WERI-Rb-1 (cell line): ENCODE measurements at regions not wholly inside any gene's neighbourhood (a gene's known extent, or its start where the extent isn't known, plus 50 kb on each side); places are given as distances from the start of the nearest gene placed in this dataset.

Experiments used
- DNase-seq: peaks from one replicate; pipeline ENCODE4 v3.0.0-alpha.2; 2020
- H3K27ac ChIP-seq: fragments of 250-450 bp; sonication (Bioruptor Pico); 2 replicates; pipeline ENCODE4 v1.5.1; 2020; ENCODE audit warnings: mild to moderate bottlenecking, moderate library complexity
- H3K27me3 ChIP-seq: fragments of 250-450 bp; sonication (Bioruptor Pico); 2 replicates; pipeline ENCODE4 v1.5.1; 2021; ENCODE audit warnings: mild to moderate bottlenecking, low read depth, moderate library complexity; ENCODE audit not compliant: insufficient read depth, severe bottlenecking
- H3K36me3 ChIP-seq: fragments of 250-450 bp; sonication (Bioruptor Pico); 2 replicates; pipeline ENCODE4 v1.5.1; 2020; ENCODE audit warnings: mild to moderate bottlenecking, moderate library complexity
- H3K4me3 ChIP-seq: 2 replicates; pipeline ENCODE4 v1.5.1; 2011; ENCODE audit warnings: low read depth, mild to moderate bottlenecking, control low read depth, low read length
- H3K9me3 ChIP-seq: fragments of 250-450 bp; sonication (Bioruptor Pico); 2 replicates; pipeline ENCODE4 v1.5.1; 2021; ENCODE audit warnings: mild to moderate bottlenecking, moderate library complexity; ENCODE audit not compliant: severe bottlenecking
- TF ChIP-seq, protein P1 (sequence below): IDR thresholded peaks from 2 replicates; pipeline ENCODE4 v1.5.1; 2011; ENCODE audit warnings: low read depth, mild to moderate bottlenecking, control low read depth, inconsistent platforms, low read length

DNA sequence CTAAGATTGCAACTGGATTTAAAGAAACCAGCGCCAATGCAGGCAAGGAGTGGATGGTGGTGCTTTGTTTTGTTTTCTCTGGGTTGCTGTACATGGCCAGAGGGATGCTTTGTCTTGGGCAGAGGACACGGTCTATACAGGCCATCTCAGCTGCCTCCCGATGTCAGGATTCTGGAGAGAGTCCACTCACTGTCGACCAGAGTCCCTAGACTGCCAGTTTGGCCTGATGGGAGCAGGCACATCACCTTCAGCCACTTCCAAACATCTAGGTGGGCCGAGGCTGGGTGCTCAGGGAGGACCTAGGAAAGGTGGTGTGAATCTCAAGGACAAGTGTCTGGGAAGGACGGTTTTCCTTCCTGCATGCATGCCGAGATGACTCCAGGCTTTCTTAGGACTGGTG lies 152.1 kb downstream of the BUB3 start:
- TF ChIP-seq, protein P1, sequence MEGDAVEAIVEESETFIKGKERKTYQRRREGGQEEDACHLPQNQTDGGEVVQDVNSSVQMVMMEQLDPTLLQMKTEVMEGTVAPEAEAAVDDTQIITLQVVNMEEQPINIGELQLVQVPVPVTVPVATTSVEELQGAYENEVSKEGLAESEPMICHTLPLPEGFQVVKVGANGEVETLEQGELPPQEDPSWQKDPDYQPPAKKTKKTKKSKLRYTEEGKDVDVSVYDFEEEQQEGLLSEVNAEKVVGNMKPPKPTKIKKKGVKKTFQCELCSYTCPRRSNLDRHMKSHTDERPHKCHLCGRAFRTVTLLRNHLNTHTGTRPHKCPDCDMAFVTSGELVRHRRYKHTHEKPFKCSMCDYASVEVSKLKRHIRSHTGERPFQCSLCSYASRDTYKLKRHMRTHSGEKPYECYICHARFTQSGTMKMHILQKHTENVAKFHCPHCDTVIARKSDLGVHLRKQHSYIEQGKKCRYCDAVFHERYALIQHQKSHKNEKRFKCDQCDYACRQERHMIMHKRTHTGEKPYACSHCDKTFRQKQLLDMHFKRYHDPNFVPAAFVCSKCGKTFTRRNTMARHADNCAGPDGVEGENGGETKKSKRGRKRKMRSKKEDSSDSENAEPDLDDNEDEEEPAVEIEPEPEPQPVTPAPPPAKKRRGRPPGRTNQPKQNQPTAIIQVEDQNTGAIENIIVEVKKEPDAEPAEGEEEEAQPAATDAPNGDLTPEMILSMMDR: no peak
- Histone ChIP-seq H3K9me3 (peaks cover 4% of the 10 kb centered on the region), H3K27ac (no peak overlapping the region), H3K36me3 (no peaks in the 10 kb centered on the region), H3K4me3 (no peak overlapping the region), H3K27me3 (no peaks in the 10 kb centered on the region)
- DNase-seq: no peak

DNA sequence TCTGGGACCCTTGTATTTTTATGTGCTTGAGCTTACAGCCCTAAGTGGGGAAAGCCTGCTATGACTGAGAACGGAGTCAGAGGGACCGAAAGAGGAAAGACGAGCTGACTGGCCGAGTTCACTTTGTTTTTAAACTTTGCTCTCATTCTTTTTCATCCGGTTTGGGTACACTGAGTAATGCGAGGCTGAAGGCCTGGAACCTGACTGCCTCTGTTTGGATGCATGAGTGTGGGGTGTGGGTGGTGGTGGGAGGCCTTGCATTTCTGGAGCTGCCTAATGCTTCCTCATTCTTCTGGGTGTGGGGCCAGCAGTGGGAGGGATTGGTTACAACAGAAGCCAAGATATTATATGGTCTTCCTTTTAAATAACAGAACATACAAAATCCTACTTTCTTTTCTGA lies 155.5 kb downstream of the BUB3 start:
- no peaks in the 10 kb centered on the region for H3K9me3 ChIP-seq
- no peaks in the 10 kb centered on the region for H3K36me3 ChIP-seq
- DNase-seq: no peak
- H3K27ac ChIP-seq: no peak overlapping the region
- TF ChIP-seq, protein P1: no peak
- no peaks in the 10 kb centered on the region for H3K27me3 ChIP-seq
- no peak overlapping the region for H3K4me3 ChIP-seq

DNA sequence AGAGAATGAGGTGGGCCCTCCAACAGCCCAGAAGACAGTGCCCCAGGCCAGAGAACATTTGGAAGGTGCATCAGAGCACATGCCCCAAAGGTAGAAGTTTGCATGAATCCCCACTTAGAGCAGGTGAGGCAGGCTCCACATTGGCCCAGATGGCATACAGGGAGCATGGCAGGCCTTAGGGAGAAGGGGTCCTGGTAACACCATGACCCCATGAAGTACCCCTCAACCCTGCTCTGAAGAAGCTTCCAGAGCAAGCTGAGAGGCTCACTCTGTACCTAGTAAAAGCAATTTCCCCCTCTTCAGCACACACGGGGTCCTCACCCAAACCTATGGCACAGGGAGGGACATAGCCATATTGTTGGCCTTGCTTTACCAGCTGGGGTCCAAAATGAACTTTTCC lies 162.6 kb downstream of the BUB3 start:
- H3K36me3 ChIP-seq: no peaks in the 10 kb centered on the region
- no peaks in the 10 kb centered on the region for H3K27me3 ChIP-seq
- H3K4me3 ChIP-seq: no peak overlapping the region
- DNase-seq: no peak
- H3K27ac ChIP-seq: no peak overlapping the region
- no peaks in the 10 kb centered on the region for H3K9me3 ChIP-seq
- TF ChIP-seq, protein P1: no peak

DNA sequence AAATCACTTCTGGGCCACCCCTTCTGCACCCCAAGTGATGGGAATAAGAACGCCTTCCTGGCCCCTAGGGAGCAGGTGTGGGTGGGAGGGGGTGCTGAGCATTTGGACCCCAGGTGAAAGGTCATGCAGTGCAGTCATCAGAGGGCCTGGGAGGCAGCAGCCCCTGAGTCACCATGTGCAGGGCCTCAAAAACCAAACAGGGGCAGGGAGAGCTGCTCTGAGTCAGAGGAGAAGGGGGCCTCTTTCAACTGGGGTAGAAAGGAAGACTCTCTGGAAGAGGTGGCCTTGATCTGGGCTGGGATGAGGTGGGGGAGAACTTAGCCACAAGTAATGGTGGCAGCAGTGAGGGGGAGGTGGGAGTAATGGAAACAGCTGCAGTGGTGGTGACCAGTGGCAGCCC lies 164.3 kb downstream of the BUB3 start:
- TF ChIP-seq, protein P1: no peak
- no peak overlapping the region for H3K27ac ChIP-seq
- DNase-seq: no peak
- no peak overlapping the region for H3K4me3 ChIP-seq
- no peaks in the 10 kb centered on the region for H3K36me3 ChIP-seq
- no peaks in the 10 kb centered on the region for H3K27me3 ChIP-seq
- no peaks in the 10 kb centered on the region for H3K9me3 ChIP-seq

DNA sequence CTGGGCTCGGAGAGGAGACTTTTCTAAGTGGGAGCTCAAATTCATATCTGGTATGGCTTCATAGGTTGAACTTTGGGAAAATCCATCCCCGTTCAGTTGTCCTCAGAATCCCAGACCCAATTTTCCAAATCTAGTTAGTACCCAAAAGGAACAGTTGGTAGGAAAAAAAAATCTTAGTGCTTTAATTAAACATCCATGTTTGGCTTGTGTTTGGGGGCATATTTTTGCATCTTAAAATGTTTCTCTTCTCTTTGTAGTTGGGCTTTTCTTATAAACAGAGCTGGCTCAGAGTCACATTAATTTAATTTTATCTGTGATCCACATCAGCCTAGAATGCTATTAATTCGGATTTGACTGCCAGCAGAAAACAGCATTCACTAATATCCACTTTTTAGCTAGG lies 165.9 kb downstream of the BUB3 start:
- no peak for DNase-seq
- H3K4me3 ChIP-seq: no peak overlapping the region
- H3K9me3 ChIP-seq: no peaks in the 10 kb centered on the region
- H3K36me3 ChIP-seq: no peaks in the 10 kb centered on the region
- no peak overlapping the region for H3K27ac ChIP-seq
- TF ChIP-seq, protein P1: no peak
- H3K27me3 ChIP-seq: peaks cover 5% of the 10 kb centered on the region

DNA sequence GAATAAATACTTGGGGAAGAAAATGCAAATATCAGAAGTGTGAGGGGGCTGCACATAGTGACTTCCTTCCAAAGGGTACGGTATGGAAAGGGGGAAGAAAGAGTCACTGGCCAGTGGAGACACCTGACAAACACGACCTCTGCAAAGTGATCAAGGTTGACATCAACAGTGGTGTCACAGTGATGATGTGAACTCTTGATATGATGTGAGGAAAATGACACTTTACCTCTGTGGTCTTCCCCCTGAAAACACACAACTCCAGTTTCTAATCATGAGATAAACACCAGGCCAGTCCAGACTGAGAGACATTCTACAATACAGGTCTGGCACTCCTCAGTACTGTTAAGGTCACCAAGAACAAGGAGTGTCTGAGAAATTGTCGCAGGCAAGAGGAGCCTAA lies 169.7 kb downstream of the BUB3 start:
- TF ChIP-seq, protein P1: no peak
- DNase-seq: no peak
- H3K4me3 ChIP-seq: no peak overlapping the region
- H3K27me3 ChIP-seq: peaks cover 7% of the 10 kb centered on the region
- no peaks in the 10 kb centered on the region for H3K36me3 ChIP-seq
- no peak overlapping the region for H3K27ac ChIP-seq
- H3K9me3 ChIP-seq: no peaks in the 10 kb centered on the region
